Adrenal gland (tissue), 5 donors: ENCODE measurements at regions not wholly inside any gene's neighbourhood (a gene's known extent, or its start where the extent isn't known, plus 50 kb on each side); places are given as distances from the start of the nearest gene placed in this dataset.

Source experiments
- CTCF ChIP-seq, 6 experiments: fragments of 450-650 bp in 4 of 6; fragments of 200-600 bp in 2 of 6; sonication (generic) in 1 of 6; IDR thresholded peaks; 1 replicate in 5 of 6; 2 replicates in 1 of 6; pipeline versions ENCODE4 v1.5.1 to v1.8.0; 2016 to 2021; ENCODE audit warnings: antibody characterized with exemption in 6 of 6, mild to moderate bottlenecking in 2 of 6, moderate library complexity in 1 of 6
- POLR2A ChIP-seq, 2 donors: fragments of 450-650 bp; IDR thresholded peaks; one replicate each; pipeline ENCODE4 v1.6.1; 2017; ENCODE audit warnings: antibody characterized with exemption in 2 of 2, mild to moderate bottlenecking in 2 of 2, moderate library complexity in 1 of 2
- donor health status: DM: no; HTN: no; CAD: no.

- TF ChIP-seq CTCF (IDR thresholded peaks at IDR 0.05), result no peak
- no peak for TF ChIP-seq POLR2A (IDR thresholded peaks at IDR 0.05)
These were observed 138.4 kb downstream of the HTR1B start for GRCh38 chr6:77324866-77325265.
